GM12878 (cell line): ENCODE measurements at regions not wholly inside any gene's neighbourhood (a gene's known extent, or its start where the extent isn't known, plus 50 kb on each side); places are given as distances from the start of the nearest gene placed in this dataset.

Experiments used
- ATAC-seq: fragments of 200-7000 bp; cut with Tn5 transposase; 3 replicates; pipeline ENCODE4 v1.9.1; 2020; ENCODE audit warnings: mild to moderate bottlenecking, moderate library complexity
- BruUV-seq: library from RNA; stranded (reverse); fragments of 400-500 nt; replicated peaks from 2 replicates; lab custom pipeline; 2021; lab: Mats Ljungman, UMichigan
- CTCF ChIA-PET: fragments of 300-600 bp; sonication (Branson Sonifier 250); formaldehyde crosslinking; extraction: SDS; loops from one replicate; lab custom pipeline; 2021; ENCODE audit warnings: inconsistent platforms; lab: Yijun Ruan, JAX
- POLR2A ChIA-PET: fragments of 350-600 bp; formaldehyde crosslinking; extraction: SDS; loops from one replicate; lab custom pipeline; 2021; ENCODE audit warnings: inconsistent platforms; lab: Charles Lee
- RAD21 ChIA-PET: fragments of 300-600 bp; sonication (Branson Sonifier 250); formaldehyde crosslinking; loops from one replicate; lab custom pipeline; 2023; ENCODE audit warnings: antibody characterized with exemption; ENCODE audit not compliant: unreplicated experiment; lab: Charles Lee
- SMC1A ChIA-PET: fragments of 300-600 bp; sonication (Branson Sonifier 250); formaldehyde crosslinking; loops from one replicate; lab custom pipeline; 2023; ENCODE audit not compliant: unreplicated experiment, uncharacterized antibody; lab: Charles Lee
- DNase-seq: peaks from one replicate; pipeline ENCODE4 v3.0.0-alpha.2; 2011; ENCODE audit warnings: low read depth, low spot score
- FAIRE-seq: peaks from 3 replicates; lab custom pipeline; 2011; peaks lifted over from hg19 to GRCh38; lab: Jason Lieb, UNC
- H2AFZ ChIP-seq: 2 replicates; pipeline ENCODE4 v1.6.0; 2011; ENCODE audit warnings: low read depth, low read length, control low read depth; ENCODE audit not compliant: control insufficient read depth
- H3K27ac ChIP-seq: 2 replicates; pipeline ENCODE4 v1.5.1; 2011; ENCODE audit warnings: control low read depth; ENCODE audit not compliant: control insufficient read depth, insufficient read depth
- H3K27me3 ChIP-seq, 2 experiments: replicated peaks in 1 of 2; 2 replicates each; pipeline versions ENCODE4 v1.6.0 to v1.6.1; 2011; ENCODE audit warnings: low read length in 1 of 2; ENCODE audit not compliant: control insufficient read depth in 2 of 2, insufficient read depth in 2 of 2
- H3K36me3 ChIP-seq, 2 experiments: 2 replicates each; pipeline ENCODE4 v1.5.1; 2011; ENCODE audit warnings: low read length in 1 of 2; ENCODE audit not compliant: control insufficient read depth in 2 of 2, insufficient read depth in 2 of 2
- H3K4me1 ChIP-seq: 2 replicates; pipeline ENCODE4 v1.6.1; 2011; ENCODE audit warnings: mild to moderate bottlenecking, low read length, moderate library complexity, mixed read lengths; ENCODE audit not compliant: control insufficient read depth, insufficient read depth
- H3K4me2 ChIP-seq: 2 replicates; pipeline ENCODE4 v1.6.0; 2011; ENCODE audit warnings: control low read depth; ENCODE audit not compliant: control insufficient read depth, insufficient read depth
- H3K4me3 ChIP-seq: fragments of 200-600 bp; sonication (generic); 2 replicates; pipeline ENCODE4 v1.5.1; 2016
- H3K79me2 ChIP-seq: 2 replicates; pipeline ENCODE4 v1.6.0; 2011; ENCODE audit warnings: low read length; ENCODE audit not compliant: control insufficient read depth, insufficient read depth
- H3K9ac ChIP-seq: 2 replicates; pipeline ENCODE4 v1.8.0; 2011; ENCODE audit warnings: low read length, control low read depth, mixed read lengths; ENCODE audit not compliant: control insufficient read depth, insufficient read depth
- H3K9me3 ChIP-seq: replicated peaks from 3 replicates; pipeline ENCODE4 v1.5.1; 2011; ENCODE audit warnings: mild to moderate bottlenecking, low read length; ENCODE audit not compliant: control insufficient read depth, insufficient read depth
- H4K20me1 ChIP-seq: 2 replicates; pipeline ENCODE4 v1.6.0; 2011; ENCODE audit not compliant: control insufficient read depth, insufficient read depth
- CEBPB ChIP-seq, 2 experiments: fragments of 150-350 bp in 1 of 2; IDR thresholded peaks; 2 replicates each; pipeline ENCODE4 v1.6.1; 2012 to 2014; ENCODE audit warnings: low read depth in 2 of 2, low read length in 2 of 2, borderline replicate concordance in 1 of 2, inconsistent platforms in 1 of 2
- EP300 ChIP-seq, 2 experiments: fragments of 150-350 bp in 1 of 2; IDR thresholded peaks; 2 replicates each; pipeline ENCODE4 v1.6.1; 2011 to 2012; ENCODE audit warnings: low read depth in 2 of 2, low read length in 2 of 2, borderline replicate concordance in 1 of 2, improper control_type of control experiment in 1 of 2, inconsistent platforms in 1 of 2; ENCODE audit not compliant: control insufficient read depth in 1 of 2
- EZH2 ChIP-seq: IDR thresholded peaks from 2 replicates; pipeline ENCODE4 v1.6.1; 2012; ENCODE audit warnings: low read depth, mild to moderate bottlenecking, control low read depth, inconsistent platforms, low read length, borderline replicate concordance; ENCODE audit not compliant: control insufficient read depth
- HCFC1 ChIP-seq: fragments of 150-350 bp; IDR thresholded peaks from 2 replicates; pipeline ENCODE4 v1.6.1; 2014; ENCODE audit warnings: low read length
- HDAC6 ChIP-seq: fragments of 200-600 bp; sonication (generic); IDR thresholded peaks from one replicate; pipeline ENCODE4 v1.8.0; 2017; ENCODE audit warnings: antibody characterized with exemption; ENCODE audit not compliant: unreplicated experiment
- KLF5 ChIP-seq: fragments of 450-650 bp; IDR thresholded peaks from 2 replicates; pipeline ENCODE4 v1.6.1; 2014; ENCODE audit warnings: mild to moderate bottlenecking; ENCODE audit not compliant: partially characterized antibody
- NR2F1 ChIP-seq: fragments of 450-650 bp; conservative IDR thresholded peaks from 2 replicates; pipeline ENCODE4 v1.6.1; 2017; ENCODE audit warnings: mild to moderate bottlenecking
- POLR2A ChIP-seq: IDR thresholded peaks from 2 replicates; pipeline ENCODE4 v1.6.1; 2011; ENCODE audit warnings: low read depth, mild to moderate bottlenecking, low read length
- SREBF1 ChIP-seq: IDR thresholded peaks from 2 replicates; pipeline ENCODE4 v1.6.1; 2012; ENCODE audit warnings: mild to moderate bottlenecking, low read length
- ZBED1 ChIP-seq: IDR thresholded peaks from 2 replicates; pipeline ENCODE4 v1.6.1; 2016; ENCODE audit warnings: borderline replicate concordance
- WGBS: methylation state at CpG from one replicate; pipeline ENCODE4 v1.1.6; 2016; ENCODE audit warnings: low lambda C conversion rate; ENCODE audit not compliant: insufficient replicate concordance, insufficient coverage; ENCODE audit errors: missing lambda C conversion rate; 5-methylcytosine and 5-hydroxymethylcytosine counted together
- in situ Hi-C: fragments of 300-500 bp; cut with MboI; formaldehyde crosslinking; loops from 9 replicates; pipeline ENCODE4 v1.14.3; 2018; ENCODE audit warnings: mixed read lengths
- intact Hi-C: fragments of 100-400 bp; cut with micrococcal nuclease; formaldehyde crosslinking; loops from one replicate; pipeline ENCODE4 v1.14.2; 2022; ENCODE audit not compliant: unreplicated experiment

DNA sequence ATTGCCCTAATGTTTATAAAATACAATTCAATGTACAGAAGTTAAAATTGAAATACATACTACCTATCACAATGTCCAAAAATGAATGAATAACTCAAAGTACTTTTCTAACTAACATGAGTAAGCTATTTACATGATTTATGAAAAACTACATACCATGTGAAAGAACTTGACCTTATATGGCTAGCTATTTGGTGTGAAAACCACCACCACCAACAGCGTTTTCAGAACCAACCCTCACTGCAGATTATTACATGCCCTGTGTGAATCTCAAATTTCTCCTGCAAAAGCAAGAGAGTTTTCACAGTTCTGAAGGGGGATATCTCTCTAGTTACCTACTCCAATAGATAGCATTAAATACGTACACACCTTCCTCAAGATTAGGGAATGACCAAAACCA, 198.5 kb downstream of the SPATA18 start:
- in situ Hi-C loops (no loop called here), intact Hi-C loops (no loop called here)
- Histone ChIP-seq H3K4me1 (no peaks in the 10 kb centered on the region), H3K27ac (no peak overlapping the region), H3K9me3 (no peaks in the 10 kb centered on the region; the same call in 2 of the 3 replicates), H3K4me2 (no peak overlapping the region), H3K27me3 (no peaks in the 10 kb centered on the region), H3K36me3 (no peaks in the 10 kb centered on the region), H2AFZ (no peak overlapping the region), H4K20me1 (no peaks in the 10 kb centered on the region), H3K9ac (no peak overlapping the region), H3K79me2 (no peaks in the 10 kb centered on the region), H3K4me3 (no peak overlapping the region)
- no peak for TF ChIP-seq HCFC1
- no peak for TF ChIP-seq KLF5
- no peak for TF ChIP-seq EP300 (IDR thresholded peaks at IDR 0.05; ENCODE audit: borderline replicate concordance in 1 of 2, control insufficient read depth in 1 of 2, low read depth in 2 of 2, low read length in 2 of 2)
- no peak for TF ChIP-seq EZH2
- TF ChIP-seq POLR2A = no peak
- no peak for TF ChIP-seq ZBED1
- no peak for TF ChIP-seq NR2F1
- no TSS peak for BruUV-seq
- RAD21 ChIA-PET = interaction anchor here (0.7 kb wide), 1 partner anchor 343 kb away, joined by 3 read pairs; no protein-coding TSS in a partner anchor
- CTCF ChIA-PET = no interaction called here
- POLR2A ChIA-PET = no interaction called here
- 16% methylated on average over 2 of the region's 2 CpGs for WGBS
- SMC1A ChIA-PET = no interaction called here
- no peak for DNase-seq
- no peak for FAIRE-seq
- no peak for ATAC-seq

DNA sequence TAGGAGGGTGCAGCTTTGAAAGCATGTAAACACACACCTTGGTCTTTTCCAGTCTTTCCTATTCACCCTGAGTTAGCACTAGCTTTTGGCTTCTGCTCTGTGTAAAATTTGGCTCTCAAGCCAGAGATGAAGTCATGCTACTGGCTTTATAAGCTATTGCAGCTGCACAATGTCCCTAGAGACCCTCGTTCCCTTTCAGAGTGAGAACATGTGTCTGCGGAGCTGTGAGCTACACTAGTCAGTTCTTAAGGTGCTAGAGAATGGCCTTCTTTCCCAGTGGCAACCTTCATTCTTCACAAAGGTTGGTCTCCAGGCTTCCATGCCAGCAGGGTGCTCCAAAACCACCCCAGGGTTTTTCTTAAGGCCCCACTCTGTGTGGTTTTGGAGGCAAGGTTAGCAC, 199.1 kb downstream of the SPATA18 start:
- Histone ChIP-seq H3K9me3 (no peaks in the 10 kb centered on the region; the same call in 2 of the 3 replicates), H3K4me3 (no peak overlapping the region), H3K36me3 (no peaks in the 10 kb centered on the region), H4K20me1 (no peaks in the 10 kb centered on the region), H2AFZ (no peak overlapping the region), H3K9ac (no peak overlapping the region), H3K27me3 (no peaks in the 10 kb centered on the region), H3K4me2 (no peak overlapping the region), H3K27ac (no peak overlapping the region), H3K4me1 (no peaks in the 10 kb centered on the region), H3K79me2 (no peaks in the 10 kb centered on the region)
- no TSS peak for BruUV-seq
- 3% methylated on average over 2 of the region's 2 CpGs for WGBS
- DNase-seq (no peak), FAIRE-seq (no peak), ATAC-seq (no peak)
- no peak for TF ChIP-seq HDAC6
- no peak for TF ChIP-seq SREBF1
- no peak for TF ChIP-seq CEBPB (IDR thresholded peaks at IDR 0.05; ENCODE audit: borderline replicate concordance in 1 of 2, low read depth in 2 of 2, low read length in 2 of 2)
- ChIA-PET POLR2A (no interaction called here), CTCF (no interaction called here), SMC1A (no interaction called here), RAD21 (no interaction called here)
- intact Hi-C loops (no loop called here), in situ Hi-C loops (no loop called here)
